HepG2 (cell line): ENCODE measurements at regions not wholly inside any gene's neighbourhood (a gene's known extent, or its start where the extent isn't known, plus 50 kb on each side); places are given as distances from the start of the nearest gene placed in this dataset.

Source experiments
- ARHGAP35 ChIP-seq: sonication (generic); formaldehyde crosslinking; IDR thresholded peaks from 2 replicates; pipeline ENCODE4 v1.9.0; 2022; ENCODE audit warnings: mild to moderate bottlenecking, inconsistent platforms, moderate library complexity, missing genetic modification reagents, borderline replicate concordance
- CENPT ChIP-seq: sonication (generic); formaldehyde crosslinking; IDR thresholded peaks from 2 replicates; pipeline ENCODE4 v1.8.0; 2022; ENCODE audit warnings: low read depth, mild to moderate bottlenecking, moderate library complexity, missing genetic modification reagents
- ESRRA ChIP-seq: sonication (generic); formaldehyde crosslinking; IDR thresholded peaks from 2 replicates; pipeline ENCODE4 v1.5.1; 2020; ENCODE audit warnings: mild to moderate bottlenecking, low read depth, missing genetic modification reagents
- GABPA ChIP-seq, 2 experiments: IDR thresholded peaks; 2 replicates each; pipeline ENCODE4 v1.6.1; 2011 to 2016; ENCODE audit warnings: low read depth in 2 of 2, low read length in 1 of 2, missing biosample characterization in 1 of 2, missing genetic modification characterization in 1 of 2
- HDAC2 ChIP-seq: sonication (generic); formaldehyde crosslinking; IDR thresholded peaks from 2 replicates; pipeline ENCODE4 v1.4.0; 2020; ENCODE audit warnings: missing genetic modification reagents
- JARID2 ChIP-seq: sonication (generic); formaldehyde crosslinking; IDR thresholded peaks from 2 replicates; pipeline ENCODE4 v1.8.1; 2023; ENCODE audit warnings: missing genetic modification reagents, inconsistent platforms; ENCODE audit not compliant: insufficient replicate concordance
- JUND ChIP-seq: sonication (generic); formaldehyde crosslinking; IDR thresholded peaks from 2 replicates; pipeline ENCODE4 v1.8.0; 2022; ENCODE audit warnings: mild to moderate bottlenecking, missing genetic modification reagents
- MEF2D ChIP-seq: sonication (generic); formaldehyde crosslinking; IDR thresholded peaks from 2 replicates; pipeline ENCODE4 v1.5.1; 2020; ENCODE audit warnings: mild to moderate bottlenecking, missing genetic modification reagents
- MTF1 ChIP-seq: sonication (generic); formaldehyde crosslinking; IDR thresholded peaks from 2 replicates; pipeline ENCODE4 v1.5.0; 2020; ENCODE audit warnings: missing genetic modification reagents
- MZF1 ChIP-seq: sonication (generic); formaldehyde crosslinking; IDR thresholded peaks from 2 replicates; pipeline ENCODE4 v1.8.1; 2023; ENCODE audit warnings: mild to moderate bottlenecking, missing genetic modification reagents, borderline replicate concordance
- NR0B2 ChIP-seq: sonication (generic); formaldehyde crosslinking; IDR thresholded peaks from 2 replicates; pipeline ENCODE4 v1.4.0; 2020; ENCODE audit warnings: mild to moderate bottlenecking, missing genetic modification reagents
- ONECUT2 ChIP-seq: sonication (generic); formaldehyde crosslinking; IDR thresholded peaks from 2 replicates; pipeline ENCODE4 v1.4.0; 2020; ENCODE audit warnings: missing genetic modification reagents
- PAX8 ChIP-seq: sonication (generic); formaldehyde crosslinking; IDR thresholded peaks from 2 replicates; pipeline ENCODE4 v1.8.0; 2022; ENCODE audit warnings: mild to moderate bottlenecking, missing genetic modification reagents, borderline replicate concordance
- TGIF2 ChIP-seq: IDR thresholded peaks from 2 replicates; pipeline ENCODE4 v1.6.1; 2016; ENCODE audit warnings: control low read depth, missing compliant biosample characterization
- TRIM24 ChIP-seq: sonication (generic); formaldehyde crosslinking; IDR thresholded peaks from 2 replicates; pipeline ENCODE4 v1.8.0; 2022; ENCODE audit warnings: mild to moderate bottlenecking, missing genetic modification reagents
- ZBTB37 ChIP-seq: sonication (generic); formaldehyde crosslinking; IDR thresholded peaks from 2 replicates; pipeline ENCODE4 v1.4.0; 2020; ENCODE audit warnings: mild to moderate bottlenecking, missing genetic modification reagents
- ZNF276 ChIP-seq: sonication (generic); formaldehyde crosslinking; IDR thresholded peaks from 2 replicates; pipeline ENCODE4 v1.4.0; 2020; ENCODE audit warnings: mild to moderate bottlenecking, low read depth, missing genetic modification reagents
- ZNF414 ChIP-seq: sonication (generic); formaldehyde crosslinking; IDR thresholded peaks from 2 replicates; pipeline ENCODE4 v1.5.0; 2020; ENCODE audit warnings: missing genetic modification reagents
- ZNF660 ChIP-seq: sonication (generic); formaldehyde crosslinking; IDR thresholded peaks from 2 replicates; pipeline ENCODE4 v1.5.1; 2020; ENCODE audit warnings: mild to moderate bottlenecking, low read depth, missing genetic modification reagents, borderline replicate concordance
- ZNF710 ChIP-seq: sonication (generic); formaldehyde crosslinking; IDR thresholded peaks from 2 replicates; pipeline ENCODE4 v1.5.0; 2020; ENCODE audit warnings: mild to moderate bottlenecking, missing genetic modification reagents, borderline replicate concordance
- ZNF782 ChIP-seq: sonication (generic); formaldehyde crosslinking; IDR thresholded peaks from 2 replicates; pipeline ENCODE4 v1.4.0; 2020; ENCODE audit warnings: missing genetic modification reagents, mild to moderate bottlenecking, borderline replicate concordance
- ZNF784 ChIP-seq: sonication (generic); formaldehyde crosslinking; IDR thresholded peaks from 2 replicates; pipeline ENCODE4 v1.5.1; 2020; ENCODE audit warnings: missing genetic modification reagents, mild to moderate bottlenecking, borderline replicate concordance
- ZSCAN20 ChIP-seq: sonication (generic); formaldehyde crosslinking; IDR thresholded peaks from 2 replicates; pipeline ENCODE4 v1.4.0; 2020; ENCODE audit warnings: missing genetic modification reagents, mild to moderate bottlenecking, borderline replicate concordance

- TF ChIP-seq TRIM24 (CRISPR knock-in tag) (no peak), ZNF710 (CRISPR knock-in tag) (0 out of 2 replicates have a peak, but pooled peaks have one; percentile 21), ZNF782 (CRISPR knock-in tag) (no peak), JUND (CRISPR knock-in tag) (no peak), JARID2 (CRISPR knock-in tag) (no peak), ZBTB37 (CRISPR knock-in tag) (no peak), HDAC2 (CRISPR knock-in tag) (0 out of 2 replicates have a peak, but pooled peaks have one; percentile 17), MTF1 (CRISPR knock-in tag) (no peak), MEF2D (CRISPR knock-in tag) (no peak), MZF1 (CRISPR knock-in tag) (no peak), NR0B2 (CRISPR knock-in tag) (no peak), CENPT (CRISPR knock-in tag) (no peak), ZNF784 (CRISPR knock-in tag) (no peak), PAX8 (CRISPR knock-in tag) (no peak), ZNF660 (CRISPR knock-in tag) (no peak), TGIF2 (CRISPR knock-in tag) (no peak), ONECUT2 (CRISPR knock-in tag) (no peak), ZSCAN20 (CRISPR knock-in tag) (no peak), GABPA (IDR thresholded peaks at IDR 0.05; ENCODE audit: low read depth, low read length) (no peak), GABPA (CRISPR knock-in tag; IDR thresholded peaks at IDR 0.05; ENCODE audit: low read depth) (no peak), ZNF414 (CRISPR knock-in tag) (no peak), ESRRA (CRISPR knock-in tag) (no peak), ARHGAP35 (no peak), ZNF276 (CRISPR knock-in tag) (no peak)
Observed at GRCh38 chr12:115451151-115451779, 767.3 kb upstream of the TBX3 start (continued).
